Raji (cell line): ENCODE measurements at regions not wholly inside any gene's neighbourhood (a gene's known extent, or its start where the extent isn't known, plus 50 kb on each side); places are given as distances from the start of the nearest gene placed in this dataset.

ENCODE experiments used
- POLR2A ChIP-seq: IDR thresholded peaks from 2 replicates; pipeline ENCODE4 v1.6.1; 2011; ENCODE audit warnings: low read depth, low read length, control low read depth; ENCODE audit not compliant: insufficient read depth

- TF ChIP-seq POLR2A = no peak
Measured at GRCh38 chr7:65219623-65220022, 154.0 kb upstream of the ZNF92 start.

GRCh38 chr7:65216469-65216868 is 157.2 kb upstream of the ZNF92 start:
- no peak for TF ChIP-seq POLR2A

GRCh38 chr7:65080799-65081668 is 74.5 kb upstream of the ERV3-1 start:
- peak; percentile 65 for TF ChIP-seq POLR2A
